ENCODE measurements at regions not wholly inside any gene's neighbourhood (a gene's known extent, or its start where the extent isn't known, plus 50 kb on each side); places are given as distances from the start of the nearest gene placed in this dataset.

DNA sequence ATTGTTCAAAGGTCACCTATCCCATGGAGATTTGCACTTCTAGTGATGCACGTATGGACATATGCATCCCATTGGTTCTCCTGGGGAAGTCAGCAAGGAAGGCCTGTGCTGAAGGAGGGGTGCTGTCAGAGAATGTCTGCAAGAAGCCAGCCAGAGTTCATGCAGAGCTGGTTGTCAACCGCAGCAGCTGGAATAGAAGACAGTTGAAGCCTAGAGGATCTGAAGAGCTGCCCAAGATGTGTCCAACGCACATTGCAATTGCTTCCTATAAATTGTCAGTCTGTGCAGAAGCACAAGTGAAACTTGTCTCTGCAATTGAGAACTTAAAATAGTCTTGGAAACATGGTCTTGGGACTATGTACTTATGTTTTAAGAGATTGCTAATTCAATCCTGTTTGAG is 82.1 kb upstream of the CNTNAP4 start:
- Histone ChIP-seq H3K4me1 (ENCODE audit: insufficient read depth, low read length) (no peaks in the 10 kb centered on the region), H2AFZ (ENCODE audit: low read depth, low read length) (no peak overlapping the region), H3K4me3 (ENCODE audit: insufficient read depth, low read depth, low read length) (no peak overlapping the region), H3K27me3 (ENCODE audit: insufficient read depth, low read length) (no peaks in the 10 kb centered on the region), H3K79me2 (ENCODE audit: insufficient read depth, low read length) (no peaks in the 10 kb centered on the region), H3K9ac (ENCODE audit: low read length) (no peak overlapping the region), H3K9me3 (ENCODE audit: insufficient read depth, low read depth, low read length) (no peaks in the 10 kb centered on the region), H3K36me3 (ENCODE audit: insufficient read depth, low read length) (no peaks in the 10 kb centered on the region), H4K20me1 (ENCODE audit: insufficient read depth, low read length) (no peaks in the 10 kb centered on the region), H3K4me2 (ENCODE audit: low read length) (no peak overlapping the region), H3K27ac (ENCODE audit: low read depth, low read length) (no peak overlapping the region)
- no peaks in the 10 kb centered on the region for H3K27me3 Mint-ChIP-seq (ENCODE audit: low read depth, unreplicated experiment)
- no peak for DNase-seq (ENCODE audit: low read depth)
- TF ChIP-seq, protein P1, sequence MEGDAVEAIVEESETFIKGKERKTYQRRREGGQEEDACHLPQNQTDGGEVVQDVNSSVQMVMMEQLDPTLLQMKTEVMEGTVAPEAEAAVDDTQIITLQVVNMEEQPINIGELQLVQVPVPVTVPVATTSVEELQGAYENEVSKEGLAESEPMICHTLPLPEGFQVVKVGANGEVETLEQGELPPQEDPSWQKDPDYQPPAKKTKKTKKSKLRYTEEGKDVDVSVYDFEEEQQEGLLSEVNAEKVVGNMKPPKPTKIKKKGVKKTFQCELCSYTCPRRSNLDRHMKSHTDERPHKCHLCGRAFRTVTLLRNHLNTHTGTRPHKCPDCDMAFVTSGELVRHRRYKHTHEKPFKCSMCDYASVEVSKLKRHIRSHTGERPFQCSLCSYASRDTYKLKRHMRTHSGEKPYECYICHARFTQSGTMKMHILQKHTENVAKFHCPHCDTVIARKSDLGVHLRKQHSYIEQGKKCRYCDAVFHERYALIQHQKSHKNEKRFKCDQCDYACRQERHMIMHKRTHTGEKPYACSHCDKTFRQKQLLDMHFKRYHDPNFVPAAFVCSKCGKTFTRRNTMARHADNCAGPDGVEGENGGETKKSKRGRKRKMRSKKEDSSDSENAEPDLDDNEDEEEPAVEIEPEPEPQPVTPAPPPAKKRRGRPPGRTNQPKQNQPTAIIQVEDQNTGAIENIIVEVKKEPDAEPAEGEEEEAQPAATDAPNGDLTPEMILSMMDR (IDR thresholded peaks at IDR 0.05; ENCODE audit: insufficient read depth, low read depth, low read length): no peak
- H3K4me3 Mint-ChIP-seq (ENCODE audit: unreplicated experiment): no peak overlapping the region
- H3K4me1 Mint-ChIP-seq (ENCODE audit: low read depth, unreplicated experiment): no peaks in the 10 kb centered on the region
- no peak overlapping the region for H3K27ac Mint-ChIP-seq (ENCODE audit: unreplicated experiment)
- H3K36me3 Mint-ChIP-seq (ENCODE audit: low read depth, unreplicated experiment): no peaks in the 10 kb centered on the region
- peaks cover 3% of the 10 kb centered on the region for H3K9me3 Mint-ChIP-seq (ENCODE audit: unreplicated experiment)
- FAIRE-seq: no peak

DNA sequence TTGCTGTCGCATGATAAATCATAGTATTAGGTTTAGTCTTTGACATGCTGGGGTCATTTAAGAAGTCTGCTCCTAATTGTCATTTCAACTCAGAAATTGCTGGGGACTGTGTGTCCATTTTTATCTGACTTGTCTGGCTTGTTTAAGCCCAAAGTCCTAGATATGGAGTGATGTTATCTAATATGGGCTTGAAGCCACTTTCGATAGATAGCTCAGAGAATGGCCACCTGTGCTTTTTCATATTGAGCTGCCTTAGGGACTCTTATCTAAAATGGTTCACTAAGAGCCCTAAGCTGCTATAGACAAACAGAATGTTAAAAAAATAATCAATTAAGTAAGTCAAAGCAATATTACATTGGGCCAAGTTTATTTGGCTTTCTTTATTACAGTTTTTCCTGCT is 81.6 kb upstream of the CNTNAP4 start:
- H3K36me3 Mint-ChIP-seq (ENCODE audit: low read depth, unreplicated experiment): no peaks in the 10 kb centered on the region
- no peaks in the 10 kb centered on the region for H3K79me2 ChIP-seq (ENCODE audit: insufficient read depth, low read length)
- no peaks in the 10 kb centered on the region for H3K4me1 ChIP-seq (ENCODE audit: insufficient read depth, low read length)
- no peak overlapping the region for H3K9ac ChIP-seq (ENCODE audit: low read length)
- DNase-seq (ENCODE audit: low read depth) (no peak), FAIRE-seq (no peak)
- no peak overlapping the region for H2AFZ ChIP-seq (ENCODE audit: low read depth, low read length)
- no peak overlapping the region for H3K27ac ChIP-seq (ENCODE audit: low read depth, low read length)
- no peaks in the 10 kb centered on the region for H3K9me3 ChIP-seq (ENCODE audit: insufficient read depth, low read depth, low read length)
- H3K27me3 Mint-ChIP-seq (ENCODE audit: low read depth, unreplicated experiment): no peaks in the 10 kb centered on the region
- H3K4me3 Mint-ChIP-seq (ENCODE audit: unreplicated experiment): no peak overlapping the region
- H3K9me3 Mint-ChIP-seq (ENCODE audit: unreplicated experiment): peaks cover 3% of the 10 kb centered on the region
- no peaks in the 10 kb centered on the region for H4K20me1 ChIP-seq (ENCODE audit: insufficient read depth, low read length)
- no peak overlapping the region for H3K4me2 ChIP-seq (ENCODE audit: low read length)
- H3K4me1 Mint-ChIP-seq (ENCODE audit: low read depth, unreplicated experiment): no peaks in the 10 kb centered on the region
- H3K36me3 ChIP-seq (ENCODE audit: insufficient read depth, low read length): no peaks in the 10 kb centered on the region
- no peak overlapping the region for H3K4me3 ChIP-seq (ENCODE audit: insufficient read depth, low read depth, low read length)
- no peak overlapping the region for H3K27ac Mint-ChIP-seq (ENCODE audit: unreplicated experiment)
- TF ChIP-seq, protein P1 (IDR thresholded peaks at IDR 0.05; ENCODE audit: insufficient read depth, low read depth, low read length): no peak
- no peak for TF ChIP-seq EZH2 (IDR thresholded peaks at IDR 0.05; ENCODE audit: insufficient read depth, low read length)
- H3K27me3 ChIP-seq (ENCODE audit: insufficient read depth, low read length): no peaks in the 10 kb centered on the region

GRCh38 chr16:76197900-76198299 is 79.3 kb upstream of the CNTNAP4 start:
- Histone ChIP-seq H3K9ac (ENCODE audit: low read length) (no peak overlapping the region), H3K79me2 (ENCODE audit: insufficient read depth, low read length) (no peaks in the 10 kb centered on the region), H3K27ac (ENCODE audit: low read depth, low read length) (no peak overlapping the region), H3K4me2 (ENCODE audit: low read length) (no peak overlapping the region), H3K36me3 (ENCODE audit: insufficient read depth, low read length) (no peaks in the 10 kb centered on the region), H2AFZ (ENCODE audit: low read depth, low read length) (no peak overlapping the region), H3K4me1 (ENCODE audit: insufficient read depth, low read length) (no peaks in the 10 kb centered on the region), H3K4me3 (ENCODE audit: insufficient read depth, low read depth, low read length) (no peak overlapping the region), H3K27me3 (ENCODE audit: insufficient read depth, low read length) (no peaks in the 10 kb centered on the region), H4K20me1 (ENCODE audit: insufficient read depth, low read length) (no peaks in the 10 kb centered on the region), H3K9me3 (ENCODE audit: insufficient read depth, low read depth, low read length) (no peaks in the 10 kb centered on the region)
- DNase-seq (ENCODE audit: low read depth) (no peak), FAIRE-seq (no peak)
- Mint-ChIP-seq H3K9me3 (ENCODE audit: unreplicated experiment) (peaks cover 3% of the 10 kb centered on the region), H3K36me3 (ENCODE audit: low read depth, unreplicated experiment) (no peaks in the 10 kb centered on the region), H3K4me3 (ENCODE audit: unreplicated experiment) (no peak overlapping the region), H3K4me1 (ENCODE audit: low read depth, unreplicated experiment) (no peaks in the 10 kb centered on the region), H3K27me3 (ENCODE audit: low read depth, unreplicated experiment) (no peaks in the 10 kb centered on the region), H3K27ac (ENCODE audit: unreplicated experiment) (no peak overlapping the region)
- TF ChIP-seq EZH2 (IDR thresholded peaks at IDR 0.05; ENCODE audit: insufficient read depth, low read length): no peak
- TF ChIP-seq, protein P1 (IDR thresholded peaks at IDR 0.05; ENCODE audit: insufficient read depth, low read depth, low read length): no peak

Measured in astrocyte (in vitro differentiated cells and primary cell).